ENCODE measurements at regions not wholly inside any gene's neighbourhood (a gene's known extent, or its start where the extent isn't known, plus 50 kb on each side); places are given as distances from the start of the nearest gene placed in this dataset. TPM values are rescaled to one million over a fixed set of nuclear protein-coding genes. Genes with fewer than 3 reads are reported as not detected.

Small RNA genes lying in the stretch of these regions (small RNA-seq; reads per million reads assigned to genes)
- not detected for gene AC104408.1
- gene RNU7-190P = not detected
